HL-60/S4 (cell line): ENCODE measurements at regions not wholly inside any gene's neighbourhood (a gene's known extent, or its start where the extent isn't known, plus 50 kb on each side); places are given as distances from the start of the nearest gene placed in this dataset.

Experiments used
- in situ Hi-C: fragments of 300-500 bp; cut with MboI; formaldehyde crosslinking; loops from 2 replicates; pipeline ENCODE4 v1.14.3; 2022; ENCODE audit warnings: low sequenced_read_pairs

DNA sequence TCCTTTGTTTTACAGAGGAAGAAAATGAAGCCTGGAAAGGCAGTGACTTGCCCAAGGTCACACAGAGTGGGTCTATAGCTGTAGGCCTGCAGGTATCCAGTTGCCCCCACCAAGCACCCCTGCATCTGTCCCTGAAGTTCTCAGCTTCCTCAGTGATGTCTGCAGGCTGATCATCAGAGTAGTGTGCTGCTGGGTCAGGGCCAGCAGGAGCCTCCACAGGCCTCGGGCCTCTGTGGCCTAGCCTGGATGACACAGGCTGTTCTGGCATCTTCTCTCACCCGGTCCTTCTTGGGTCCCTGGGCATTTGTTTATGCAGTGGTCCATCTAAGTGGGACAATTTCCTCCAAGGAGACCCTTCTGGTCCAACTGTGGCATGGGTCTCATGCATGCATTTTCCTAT lies 74.8 kb upstream of the E2F8 start:
- in situ Hi-C loops: no loop called here

DNA sequence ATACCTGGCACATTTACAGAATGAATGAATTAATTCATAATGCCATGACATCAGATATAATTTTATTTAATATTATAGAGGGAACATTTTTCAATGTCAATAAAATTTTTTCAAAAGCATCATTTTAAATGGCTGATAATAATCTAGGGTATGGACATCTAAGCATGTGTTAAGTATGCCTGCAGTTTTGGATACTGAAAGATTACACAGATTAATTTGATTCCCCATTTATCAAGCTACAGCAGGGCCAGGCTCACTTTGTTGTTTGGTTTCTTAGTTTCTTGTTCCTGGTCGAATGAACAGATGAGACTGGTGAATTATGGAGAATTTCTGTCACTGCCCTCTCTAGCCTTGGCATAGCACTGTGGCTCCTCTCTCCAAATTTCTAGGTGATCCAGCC lies 72.4 kb upstream of the E2F8 start:
- in situ Hi-C loops: no loop called here

DNA sequence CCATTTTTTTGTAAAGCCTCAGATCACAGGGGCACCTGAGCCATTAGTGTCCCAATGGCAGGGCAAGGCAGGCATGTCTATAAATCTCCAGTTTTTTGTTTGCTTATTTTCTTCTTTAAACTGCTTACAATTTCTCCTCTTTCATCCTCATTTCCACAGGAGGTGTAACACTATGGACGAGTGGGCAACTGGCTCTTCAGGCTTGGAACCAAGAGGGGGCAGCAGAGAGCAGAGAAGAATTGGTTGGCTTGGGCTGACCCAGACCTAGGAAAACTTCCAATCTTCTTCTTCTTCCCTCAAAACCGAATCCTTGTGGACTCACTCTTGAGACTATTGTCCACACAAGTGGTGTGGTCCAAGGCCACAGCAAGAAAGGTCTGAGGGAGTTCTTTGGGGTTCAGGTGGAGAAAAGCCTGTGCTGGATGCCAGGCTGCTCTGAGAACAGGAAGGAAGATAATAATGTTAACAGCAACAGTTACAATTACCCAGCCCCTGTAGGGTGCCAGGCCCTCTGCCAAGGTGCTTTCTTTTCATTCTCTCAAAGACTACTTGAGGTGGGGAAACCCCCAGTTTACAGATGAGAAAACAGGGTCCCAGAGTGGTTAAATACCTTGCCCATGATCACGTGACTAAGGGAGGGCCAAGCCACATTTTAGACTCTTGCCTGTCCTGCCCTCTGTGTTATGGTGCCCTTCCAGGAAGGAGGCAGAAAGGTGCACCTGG lies 70.7 kb upstream of the E2F8 start:
- in situ Hi-C loops: no loop called here

GRCh38 chr11:19307498-19307897 lies 66.8 kb upstream of the E2F8 start:
- in situ Hi-C loops: no loop called here

GRCh38 chr11:19306179-19306944 lies 65.6 kb upstream of the E2F8 start:
- in situ Hi-C loops: no loop called here

GRCh38 chr11:19301361-19301760 lies 60.6 kb upstream of the E2F8 start:
- in situ Hi-C loops: no loop called here

GRCh38 chr11:19294444-19294843 lies 53.7 kb upstream of the E2F8 start:
- in situ Hi-C loops: no loop called here

DNA sequence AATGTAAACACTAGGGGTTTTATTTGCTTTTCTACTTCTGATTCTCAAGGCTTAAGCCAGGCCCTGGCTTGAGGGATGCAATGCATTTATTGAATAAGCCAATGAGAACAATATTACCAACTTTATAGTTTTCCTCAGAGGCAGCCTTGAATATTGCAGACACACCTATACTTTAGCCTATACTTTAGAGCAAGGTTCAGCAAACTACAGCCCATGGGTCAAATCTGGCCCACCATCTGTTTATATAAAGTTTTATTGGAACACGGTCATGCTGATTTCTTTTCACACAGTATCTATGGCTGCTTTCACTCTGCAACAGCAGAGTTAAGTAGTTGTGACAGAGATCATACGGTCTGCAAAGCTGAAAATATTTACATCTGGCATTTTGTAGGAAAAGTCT lies 50.3 kb upstream of the E2F8 start:
- in situ Hi-C loops: no loop called here
